Stimulated activated memory B cell treated with anti-CD40 and anti-IgM and Interleukin-4, amounts not matched to agents 10 μg/mL and 1 μg/mL and 100 μg/mL, for 72 hours (primary cell): ENCODE measurements at regions not wholly inside any gene's neighbourhood (a gene's known extent, or its start where the extent isn't known, plus 50 kb on each side); places are given as distances from the start of the nearest gene placed in this dataset.
"Not testable (repeated sequence)": the region's sequence is repeated elsewhere in the genome, so short reads cannot be mapped to it uniquely, and the experiment has no call there.

Experiments used
- ATAC-seq: fragments of 150-1000 bp; cut with Tn5 transposase; 2 replicates; pipeline ENCODE4 v1.10.0; 2021
- H3K27ac Mint-ChIP-seq: one replicate; pipeline ENCODE4 v1.8.0; 2022; ENCODE audit warnings: mild to moderate bottlenecking, mixed read lengths
- H3K27me3 Mint-ChIP-seq: one replicate; pipeline ENCODE4 v1.8.0; 2022; ENCODE audit warnings: mixed read lengths
- H3K36me3 Mint-ChIP-seq: one replicate; pipeline ENCODE4 v1.8.0; 2022; ENCODE audit warnings: mixed read lengths
- H3K4me1 Mint-ChIP-seq: one replicate; pipeline ENCODE4 v1.8.0; 2022; ENCODE audit warnings: mixed read lengths
- H3K4me3 Mint-ChIP-seq: one replicate; pipeline ENCODE4 v1.8.0; 2022; ENCODE audit warnings: mild to moderate bottlenecking, moderate library complexity, mixed read lengths
- H3K9me3 Mint-ChIP-seq: one replicate; pipeline ENCODE4 v1.8.0; 2022; ENCODE audit warnings: mixed read lengths

GRCh38 chr19:29873801-29874575 lies 62.2 kb downstream of the CCNE1 start:
- ATAC-seq, result no peak
- H3K4me1 Mint-ChIP-seq, result peaks cover 24% of the 10 kb centered on the region
- H3K27me3 Mint-ChIP-seq, result peaks cover 45% of the 10 kb centered on the region
- H3K9me3 Mint-ChIP-seq, result no peaks in the 10 kb centered on the region
- H3K36me3 Mint-ChIP-seq, result no peaks in the 10 kb centered on the region
- no peak overlapping the region for H3K4me3 Mint-ChIP-seq
- H3K27ac Mint-ChIP-seq, result no peak overlapping the region

GRCh38 chr19:29875931-29876330 lies 64.1 kb downstream of the CCNE1 start:
- H3K4me1 Mint-ChIP-seq, result peaks cover 33% of the 10 kb centered on the region
- ATAC-seq, result no peak
- H3K27ac Mint-ChIP-seq, result peak overlapping the region; percentile 13
- no peaks in the 10 kb centered on the region for H3K36me3 Mint-ChIP-seq
- peaks cover 41% of the 10 kb centered on the region for H3K27me3 Mint-ChIP-seq
- H3K4me3 Mint-ChIP-seq, result no peak overlapping the region
- no peaks in the 10 kb centered on the region for H3K9me3 Mint-ChIP-seq

- peak overlapping the region; percentile 13 for H3K27ac Mint-ChIP-seq
- H3K36me3 Mint-ChIP-seq, result no peaks in the 10 kb centered on the region
- no peak for ATAC-seq
- H3K27me3 Mint-ChIP-seq, result peaks cover 36% of the 10 kb centered on the region
- H3K4me1 Mint-ChIP-seq, result peaks cover 34% of the 10 kb centered on the region
- H3K4me3 Mint-ChIP-seq, result peak overlapping the region; percentile 40
- H3K9me3 Mint-ChIP-seq, result no peaks in the 10 kb centered on the region
Observed at GRCh38 chr19:29876414-29876813, 64.6 kb downstream of the CCNE1 start.

- H3K36me3 Mint-ChIP-seq, H3K4me3 Mint-ChIP-seq, ATAC-seq, H3K9me3 Mint-ChIP-seq, H3K27ac Mint-ChIP-seq: not testable (repeated sequence)
- Mint-ChIP-seq H3K27me3 (peaks cover 31% of the 10 kb centered on the region), H3K4me1 (peaks cover 34% of the 10 kb centered on the region)
Observed at GRCh38 chr19:29876908-29877307, 65.1 kb downstream of the CCNE1 start.

GRCh38 chr19:29878973-29879654 lies 62.9 kb upstream of the URI1 start:
- peaks cover 18% of the 10 kb centered on the region for H3K4me1 Mint-ChIP-seq
- H3K9me3 Mint-ChIP-seq, result no peaks in the 10 kb centered on the region
- H3K27ac Mint-ChIP-seq, result no peak overlapping the region
- H3K36me3 Mint-ChIP-seq, result no peaks in the 10 kb centered on the region
- peaks cover 17% of the 10 kb centered on the region for H3K27me3 Mint-ChIP-seq
- ATAC-seq, result no peak
- no peak overlapping the region for H3K4me3 Mint-ChIP-seq

- Mint-ChIP-seq H3K9me3 (no peaks in the 10 kb centered on the region), H3K36me3 (no peaks in the 10 kb centered on the region), H3K4me1 (peaks cover 18% of the 10 kb centered on the region), H3K4me3 (no peak overlapping the region), H3K27me3 (peaks cover 17% of the 10 kb centered on the region), H3K27ac (no peak overlapping the region)
- ATAC-seq, result no peak
Observed at GRCh38 chr19:29879655-29879974, 62.4 kb upstream of the URI1 start.

- Mint-ChIP-seq H3K36me3 (no peaks in the 10 kb centered on the region), H3K4me1 (peaks cover 18% of the 10 kb centered on the region), H3K9me3 (no peaks in the 10 kb centered on the region), H3K27ac (peak overlapping the region; percentile 31), H3K4me3 (peak overlapping the region; percentile 12), H3K27me3 (peaks cover 8% of the 10 kb centered on the region)
- peak; percentile 76 for ATAC-seq
Observed at GRCh38 chr19:29880498-29881081, 61.4 kb upstream of the URI1 start.

- Mint-ChIP-seq H3K27ac (no peak overlapping the region), H3K36me3 (no peaks in the 10 kb centered on the region), H3K4me3 (no peak overlapping the region), H3K9me3 (no peaks in the 10 kb centered on the region), H3K27me3 (peaks cover 8% of the 10 kb centered on the region), H3K4me1 (peaks cover 14% of the 10 kb centered on the region)
- ATAC-seq, result no peak
Observed at GRCh38 chr19:29881386-29881785, 60.7 kb upstream of the URI1 start.

GRCh38 chr19:29882719-29883105 lies 59.3 kb upstream of the URI1 start:
- Mint-ChIP-seq H3K27ac (no peak overlapping the region), H3K4me3 (no peak overlapping the region), H3K4me1 (peaks cover 22% of the 10 kb centered on the region), H3K36me3 (no peaks in the 10 kb centered on the region), H3K9me3 (no peaks in the 10 kb centered on the region), H3K27me3 (peaks cover 8% of the 10 kb centered on the region)
- ATAC-seq, result no peak

GRCh38 chr19:29884044-29884443 lies 58.0 kb upstream of the URI1 start:
- no peaks in the 10 kb centered on the region for H3K27me3 Mint-ChIP-seq
- H3K4me1 Mint-ChIP-seq, result peaks cover 24% of the 10 kb centered on the region
- H3K27ac Mint-ChIP-seq, result no peak overlapping the region
- no peaks in the 10 kb centered on the region for H3K36me3 Mint-ChIP-seq
- no peak overlapping the region for H3K4me3 Mint-ChIP-seq
- no peak for ATAC-seq
- no peaks in the 10 kb centered on the region for H3K9me3 Mint-ChIP-seq

GRCh38 chr19:29884466-29884865 lies 57.6 kb upstream of the URI1 start:
- H3K4me1 Mint-ChIP-seq, result peaks cover 24% of the 10 kb centered on the region
- no peak overlapping the region for H3K4me3 Mint-ChIP-seq
- no peaks in the 10 kb centered on the region for H3K9me3 Mint-ChIP-seq
- H3K27ac Mint-ChIP-seq, result no peak overlapping the region
- H3K36me3 Mint-ChIP-seq, result no peaks in the 10 kb centered on the region
- no peaks in the 10 kb centered on the region for H3K27me3 Mint-ChIP-seq
- no peak for ATAC-seq

GRCh38 chr19:29886106-29886505 lies 55.9 kb upstream of the URI1 start:
- not testable (repeated sequence) for H3K4me3 Mint-ChIP-seq, H3K36me3 Mint-ChIP-seq, H3K9me3 Mint-ChIP-seq, ATAC-seq, H3K27me3 Mint-ChIP-seq, H3K27ac Mint-ChIP-seq
- peaks cover 14% of the 10 kb centered on the region for H3K4me1 Mint-ChIP-seq

GRCh38 chr19:29886586-29886985 lies 55.5 kb upstream of the URI1 start:
- no peaks in the 10 kb centered on the region for H3K36me3 Mint-ChIP-seq
- H3K4me1 Mint-ChIP-seq, result peaks cover 14% of the 10 kb centered on the region
- no peaks in the 10 kb centered on the region for H3K27me3 Mint-ChIP-seq
- ATAC-seq, result no peak
- H3K9me3 Mint-ChIP-seq, result peaks cover 12% of the 10 kb centered on the region
- H3K4me3 Mint-ChIP-seq, result no peak overlapping the region
- H3K27ac Mint-ChIP-seq, result no peak overlapping the region

- peak; percentile 22 for ATAC-seq
Observed at GRCh38 chr19:29887442-29887855, 54.6 kb upstream of the URI1 start.

GRCh38 chr19:29888047-29888446 lies 54.0 kb upstream of the URI1 start:
- not testable (repeated sequence) for ATAC-seq, H3K36me3 Mint-ChIP-seq, H3K27me3 Mint-ChIP-seq, H3K27ac Mint-ChIP-seq, H3K4me3 Mint-ChIP-seq
- Mint-ChIP-seq H3K9me3 (peaks cover 12% of the 10 kb centered on the region), H3K4me1 (peaks cover 14% of the 10 kb centered on the region)

More at GRCh38 chr19:29887442-29887855, 54.6 kb upstream of the URI1 start:
- Mint-ChIP-seq H3K27ac (no peak overlapping the region), H3K36me3 (no peaks in the 10 kb centered on the region), H3K4me1 (peaks cover 14% of the 10 kb centered on the region), H3K4me3 (no peak overlapping the region), H3K9me3 (peaks cover 12% of the 10 kb centered on the region), H3K27me3 (no peaks in the 10 kb centered on the region)

GRCh38 chr19:29889702-29890101 lies 52.3 kb upstream of the URI1 start:
- Mint-ChIP-seq H3K4me1 (peaks cover 14% of the 10 kb centered on the region), H3K27me3 (no peaks in the 10 kb centered on the region), H3K27ac (no peak overlapping the region), H3K4me3 (no peak overlapping the region), H3K36me3 (no peaks in the 10 kb centered on the region), H3K9me3 (peaks cover 12% of the 10 kb centered on the region)
- no peak for ATAC-seq
